ENCODE measurements at regions not wholly inside any gene's neighbourhood (a gene's known extent, or its start where the extent isn't known, plus 50 kb on each side); places are given as distances from the start of the nearest gene placed in this dataset.

GRCh38 chr2:215626063-215626462 is 190.2 kb upstream of the FN1 start:
- no peak for DNase-seq (ENCODE audit: low read depth, low spot score)

- DNase-seq (ENCODE audit: low read depth, low spot score) = no peak
Observed at GRCh38 chr2:215625207-215625606, 189.3 kb upstream of the FN1 start.

- DNase-seq (ENCODE audit: low read depth, low spot score) = peak; percentile 86
Observed at GRCh38 chr2:215624423-215624829, 188.6 kb upstream of the FN1 start.

- DNase-seq (ENCODE audit: low read depth, low spot score) = no peak
Observed at GRCh38 chr2:215622837-215623236, 187.0 kb upstream of the FN1 start.

- DNase-seq (ENCODE audit: low read depth, low spot score) = no peak
Observed at GRCh38 chr2:215621381-215621780, 185.5 kb upstream of the FN1 start.

- DNase-seq (ENCODE audit: low read depth, low spot score) = no peak
Observed at GRCh38 chr2:215620528-215620927, 184.7 kb upstream of the FN1 start.

- DNase-seq (ENCODE audit: low read depth, low spot score) = no peak
Observed at GRCh38 chr2:215619989-215620388, 184.1 kb upstream of the FN1 start.

- peak; percentile 49 for DNase-seq (ENCODE audit: low read depth, low spot score)
Observed at GRCh38 chr2:215619022-215619958, 183.4 kb upstream of the FN1 start.

GRCh38 chr2:215618145-215618544 is 182.3 kb upstream of the FN1 start:
- DNase-seq (ENCODE audit: low read depth, low spot score) = no peak

- DNase-seq (ENCODE audit: low read depth, low spot score) = no peak
Observed at GRCh38 chr2:215617060-215617824, 181.4 kb upstream of the FN1 start.

- DNase-seq (ENCODE audit: low read depth, low spot score) = no peak
Observed at GRCh38 chr2:215615803-215616174, 179.9 kb upstream of the FN1 start.

- no peak for DNase-seq (ENCODE audit: low read depth, low spot score)
Observed at GRCh38 chr2:215615067-215615802, 179.4 kb upstream of the FN1 start.

GRCh38 chr2:215614296-215614695 is 178.4 kb upstream of the FN1 start:
- no peak for DNase-seq (ENCODE audit: low read depth, low spot score)

GRCh38 chr2:215613888-215614287 is 178.0 kb upstream of the FN1 start:
- no peak for DNase-seq (ENCODE audit: low read depth, low spot score)

GRCh38 chr2:215613280-215613679 is 177.4 kb upstream of the FN1 start:
- no peak for DNase-seq (ENCODE audit: low read depth, low spot score)

GRCh38 chr2:215612786-215613185 is 176.9 kb upstream of the FN1 start:
- DNase-seq (ENCODE audit: low read depth, low spot score) = no peak

- no peak for DNase-seq (ENCODE audit: low read depth, low spot score)
Observed at GRCh38 chr2:215611609-215612386, 175.9 kb upstream of the FN1 start.

GRCh38 chr2:215609089-215610032 is 173.5 kb upstream of the FN1 start:
- DNase-seq (ENCODE audit: low read depth, low spot score) = no peak

- DNase-seq (ENCODE audit: low read depth, low spot score) = no peak
Observed at GRCh38 chr2:215607766-215608165, 171.9 kb upstream of the FN1 start.

- DNase-seq (ENCODE audit: low read depth, low spot score) = no peak
Observed at GRCh38 chr2:215606219-215606618, 170.4 kb upstream of the FN1 start.

Data from smooth muscle cell of the brain vasculature (primary cell).